ENCODE measurements at regions not wholly inside any gene's neighbourhood (a gene's known extent, or its start where the extent isn't known, plus 50 kb on each side); places are given as distances from the start of the nearest gene placed in this dataset.

DNA sequence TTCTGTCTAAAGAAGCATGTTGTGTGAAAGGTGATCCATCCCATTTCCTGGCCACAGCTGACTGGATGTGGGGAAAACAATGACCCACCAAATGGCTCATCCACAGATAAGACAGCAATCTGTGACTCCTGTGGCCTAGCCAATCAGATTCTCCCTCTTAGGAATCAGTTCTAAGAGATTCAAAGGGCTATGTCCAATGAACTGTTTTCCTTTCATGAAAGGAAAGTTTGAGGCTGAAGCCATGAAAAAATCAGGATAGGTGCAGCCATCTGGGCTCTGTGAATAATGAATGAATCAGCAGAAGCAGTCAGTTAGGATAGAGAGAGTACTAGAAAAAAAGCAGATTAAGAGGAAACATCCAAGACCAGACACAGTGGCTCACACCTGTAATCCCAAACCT is 164.7 kb downstream of the NRIP1 start:
- CTCF ChIA-PET (ENCODE audit: low intra/inter-chr PET ratio), result no interaction called here
- POLR2A ChIA-PET, result no interaction called here
- intact Hi-C loops (cut with micrococcal nuclease), result no loop called here

More for the DNA sequence above, 164.7 kb downstream of the NRIP1 start:
- Histone ChIP-seq H3K79me2 (ENCODE audit: control insufficient read depth, insufficient read depth, low read length) (no peaks in the 10 kb centered on the region), H3K27me3 (ENCODE audit: control insufficient read depth in 2 of 2, insufficient read depth in 2 of 2, low read length in 2 of 2) (no peaks in the 10 kb centered on the region), H3K36me3 (ENCODE audit: control insufficient read depth, insufficient read depth, low read length) (no peaks in the 10 kb centered on the region), H3K4me1 (replicated peaks in 1 of 2; ENCODE audit: control insufficient read depth in 2 of 2, insufficient read depth in 2 of 2, low read length in 2 of 2) (no peaks in the 10 kb centered on the region), H3K4me2 (ENCODE audit: insufficient read depth, low read length) (no peak overlapping the region), H3K9ac (ENCODE audit: insufficient read depth in 1 of 2, low read depth in 2 of 2, low read length in 2 of 2) (no peak overlapping the region), H3K27ac (ENCODE audit: extremely low read depth, low read depth, low read length) (no peak overlapping the region), H3K9me1 (ENCODE audit: control insufficient read depth, insufficient read depth, low read length) (no peaks in the 10 kb centered on the region), H3K4me3 (no peak overlapping the region), H2AFZ (ENCODE audit: low read depth, low read length) (no peak overlapping the region), H4K20me1 (replicated peaks; ENCODE audit: control insufficient read depth, insufficient read depth, low read length) (no peaks in the 10 kb centered on the region), H3K9me3 (replicated peaks; ENCODE audit: control insufficient read depth, insufficient read depth, low read depth, low read length) (no peaks in the 10 kb centered on the region)
- no peak for ATAC-seq
- BruUV-seq (replicated peaks), result no TSS peak
- no peak for FAIRE-seq
- in situ Hi-C loops (cut with MboI), result no loop called here
- TF ChIP-seq, protein P1, sequence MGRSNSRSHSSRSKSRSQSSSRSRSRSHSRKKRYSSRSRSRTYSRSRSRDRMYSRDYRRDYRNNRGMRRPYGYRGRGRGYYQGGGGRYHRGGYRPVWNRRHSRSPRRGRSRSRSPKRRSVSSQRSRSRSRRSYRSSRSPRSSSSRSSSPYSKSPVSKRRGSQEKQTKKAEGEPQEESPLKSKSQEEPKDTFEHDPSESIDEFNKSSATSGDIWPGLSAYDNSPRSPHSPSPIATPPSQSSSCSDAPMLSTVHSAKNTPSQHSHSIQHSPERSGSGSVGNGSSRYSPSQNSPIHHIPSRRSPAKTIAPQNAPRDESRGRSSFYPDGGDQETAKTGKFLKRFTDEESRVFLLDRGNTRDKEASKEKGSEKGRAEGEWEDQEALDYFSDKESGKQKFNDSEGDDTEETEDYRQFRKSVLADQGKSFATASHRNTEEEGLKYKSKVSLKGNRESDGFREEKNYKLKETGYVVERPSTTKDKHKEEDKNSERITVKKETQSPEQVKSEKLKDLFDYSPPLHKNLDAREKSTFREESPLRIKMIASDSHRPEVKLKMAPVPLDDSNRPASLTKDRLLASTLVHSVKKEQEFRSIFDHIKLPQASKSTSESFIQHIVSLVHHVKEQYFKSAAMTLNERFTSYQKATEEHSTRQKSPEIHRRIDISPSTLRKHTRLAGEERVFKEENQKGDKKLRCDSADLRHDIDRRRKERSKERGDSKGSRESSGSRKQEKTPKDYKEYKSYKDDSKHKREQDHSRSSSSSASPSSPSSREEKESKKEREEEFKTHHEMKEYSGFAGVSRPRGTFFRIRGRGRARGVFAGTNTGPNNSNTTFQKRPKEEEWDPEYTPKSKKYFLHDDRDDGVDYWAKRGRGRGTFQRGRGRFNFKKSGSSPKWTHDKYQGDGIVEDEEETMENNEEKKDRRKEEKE (IDR thresholded peaks at IDR 0.05; ENCODE audit: borderline replicate concordance in 1 of 2, control insufficient read depth in 1 of 2, low read depth in 2 of 2, low read length in 1 of 2), result no peak
- TF ChIP-seq ZNF165 (CRISPR knock-in tag; IDR thresholded peaks at IDR 0.05; ENCODE audit: borderline replicate concordance) (no peak), C11orf30 (IDR thresholded peaks at IDR 0.05; ENCODE audit: low read depth) (peak; percentile 21; the same call in 1 of the 2 replicates)
- no peak for DNase-seq (ENCODE audit: extremely low read depth in 1 of 4, low spot score in 3 of 4)

Measured in K562 (cell line).